PFSK-1 (cell line): ENCODE measurements at regions not wholly inside any gene's neighbourhood (a gene's known extent, or its start where the extent isn't known, plus 50 kb on each side); places are given as distances from the start of the nearest gene placed in this dataset.

Experiments used
- FOXP2 ChIP-seq: optimal IDR thresholded peaks from 2 replicates; pipeline ENCODE3; 2011; ENCODE audit warnings: borderline replicate concordance, control low read depth, inconsistent platforms; ENCODE audit not compliant: insufficient read depth; ENCODE audit errors: extremely low read length, extremely low read depth
- POLR2AphosphoS5 ChIP-seq: IDR thresholded peaks from 2 replicates; pipeline ENCODE4 v1.6.1; 2012; ENCODE audit warnings: low read depth, mild to moderate bottlenecking, control low read depth, low read length, moderate library complexity
- REST ChIP-seq, 2 experiments: IDR thresholded peaks; 2 replicates each; pipeline versions ENCODE4 v1.6.1 to v1.8.0; 2011 to 2012; ENCODE audit warnings: low read depth in 2 of 2, low read length in 2 of 2, control low read depth in 1 of 2, inconsistent platforms in 1 of 2, mild to moderate bottlenecking in 1 of 2, moderate library complexity in 1 of 2; ENCODE audit not compliant: insufficient read depth in 1 of 2
- SIN3A ChIP-seq: IDR thresholded peaks from 2 replicates; pipeline ENCODE4 v1.6.1; 2012; ENCODE audit warnings: mild to moderate bottlenecking, low read length, moderate library complexity, borderline replicate concordance; ENCODE audit not compliant: insufficient read depth
- TAF1 ChIP-seq: IDR thresholded peaks from 2 replicates; pipeline ENCODE4 v1.6.1; 2012; ENCODE audit warnings: low read length, control low read depth, borderline replicate concordance; ENCODE audit not compliant: insufficient read depth

GRCh38 chr12:125871811-125872594 is 806.8 kb downstream of the AACS start:
- TF ChIP-seq FOXP2 (no peak), SIN3A (no peak), POLR2AphosphoS5 (no peak), REST (IDR thresholded peaks at IDR 0.05; ENCODE audit: insufficient read depth in 1 of 2, low read depth in 2 of 2, low read length in 2 of 2) (no peak), TAF1 (no peak)

GRCh38 chr12:125873016-125873415 is 807.8 kb downstream of the AACS start:
- TF ChIP-seq TAF1: no peak
- TF ChIP-seq SIN3A: no peak
- no peak for TF ChIP-seq POLR2AphosphoS5
- no peak for TF ChIP-seq REST (IDR thresholded peaks at IDR 0.05; ENCODE audit: insufficient read depth in 1 of 2, low read depth in 2 of 2, low read length in 2 of 2)
- TF ChIP-seq FOXP2: no peak

GRCh38 chr12:125878483-125878882 is 813.2 kb downstream of the AACS start:
- TF ChIP-seq REST (IDR thresholded peaks at IDR 0.05; ENCODE audit: insufficient read depth in 1 of 2, low read depth in 2 of 2, low read length in 2 of 2): no peak
- no peak for TF ChIP-seq POLR2AphosphoS5
- TF ChIP-seq TAF1: no peak
- no peak for TF ChIP-seq FOXP2
- TF ChIP-seq SIN3A: no peak

GRCh38 chr12:125882141-125882540 is 816.9 kb downstream of the AACS start:
- no peak for TF ChIP-seq SIN3A
- no peak for TF ChIP-seq REST (IDR thresholded peaks at IDR 0.05; ENCODE audit: insufficient read depth in 1 of 2, low read depth in 2 of 2, low read length in 2 of 2)
- no peak for TF ChIP-seq TAF1
- TF ChIP-seq POLR2AphosphoS5: no peak
- TF ChIP-seq FOXP2: no peak
